NT2/D1 (cell line): ENCODE measurements at regions not wholly inside any gene's neighbourhood (a gene's known extent, or its start where the extent isn't known, plus 50 kb on each side); places are given as distances from the start of the nearest gene placed in this dataset.

Experiments
- DNase-seq: peaks from one replicate; pipeline ENCODE4 v3.0.0-alpha.2; 2011; ENCODE audit warnings: low read depth, low spot score
- H3K27me3 ChIP-seq: 2 replicates; pipeline ENCODE4 v1.6.0; 2011; ENCODE audit warnings: mild to moderate bottlenecking; ENCODE audit not compliant: insufficient read length, insufficient read depth
- H3K36me3 ChIP-seq: 2 replicates; pipeline ENCODE4 v1.6.1; 2011; ENCODE audit warnings: mild to moderate bottlenecking, low read length, mixed read lengths; ENCODE audit not compliant: insufficient read depth, insufficient read length
- H3K4me1 ChIP-seq: 2 replicates; pipeline ENCODE4 v1.5.1; 2011; ENCODE audit not compliant: insufficient read depth, insufficient read length
- H3K4me3 ChIP-seq: 2 replicates; pipeline ENCODE4 v1.5.1; 2011; ENCODE audit warnings: low read depth; ENCODE audit not compliant: insufficient read length
- H3K9ac ChIP-seq: 2 replicates; pipeline ENCODE4 v1.6.0; 2011; ENCODE audit warnings: low read depth; ENCODE audit not compliant: insufficient read length
- H3K9me3 ChIP-seq: 2 replicates; pipeline ENCODE4 v1.5.1; 2011; ENCODE audit warnings: mild to moderate bottlenecking, low read length; ENCODE audit not compliant: insufficient read depth
- SUZ12 ChIP-seq: IDR thresholded peaks from 2 replicates; pipeline ENCODE4 v1.6.1; 2011; ENCODE audit not compliant: insufficient read length, insufficient read depth; ENCODE audit errors: extremely low read depth
- YY1 ChIP-seq: IDR thresholded peaks from 2 replicates; pipeline ENCODE4 v1.6.1; 2011; ENCODE audit not compliant: insufficient read length, insufficient read depth
- ZNF274 ChIP-seq: IDR thresholded peaks from 2 replicates; pipeline ENCODE4 v1.6.1; 2011; ENCODE audit warnings: mild to moderate bottlenecking, low read depth, low read length

DNA sequence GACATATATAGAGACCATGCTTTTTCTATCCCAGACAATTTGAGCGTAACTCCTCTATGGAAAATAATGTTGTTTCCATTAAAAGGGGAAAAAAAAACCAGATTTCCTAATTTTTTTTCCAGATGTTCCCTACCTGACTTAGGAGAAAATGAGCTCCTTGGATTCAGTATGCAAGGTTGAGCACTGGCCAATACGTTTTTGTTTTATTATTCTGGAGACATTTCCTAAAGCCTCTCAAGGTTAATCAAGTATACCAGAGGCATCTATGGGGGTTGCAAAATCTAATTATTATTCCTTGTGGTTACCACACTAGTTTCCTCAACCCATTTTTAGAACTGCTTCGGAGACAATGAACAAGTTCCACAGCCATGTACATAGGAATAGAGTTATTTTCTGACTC is 291.3 kb downstream of the SLC16A7 start:
- no peak overlapping the region for H3K4me3 ChIP-seq
- no peaks in the 10 kb centered on the region for H3K36me3 ChIP-seq
- H3K9ac ChIP-seq: no peak overlapping the region
- TF ChIP-seq SUZ12 (no peak), YY1 (no peak), ZNF274 (no peak)
- H3K27me3 ChIP-seq: no peaks in the 10 kb centered on the region
- DNase-seq: no peak
- no peaks in the 10 kb centered on the region for H3K4me1 ChIP-seq
- H3K9me3 ChIP-seq: no peaks in the 10 kb centered on the region

DNA sequence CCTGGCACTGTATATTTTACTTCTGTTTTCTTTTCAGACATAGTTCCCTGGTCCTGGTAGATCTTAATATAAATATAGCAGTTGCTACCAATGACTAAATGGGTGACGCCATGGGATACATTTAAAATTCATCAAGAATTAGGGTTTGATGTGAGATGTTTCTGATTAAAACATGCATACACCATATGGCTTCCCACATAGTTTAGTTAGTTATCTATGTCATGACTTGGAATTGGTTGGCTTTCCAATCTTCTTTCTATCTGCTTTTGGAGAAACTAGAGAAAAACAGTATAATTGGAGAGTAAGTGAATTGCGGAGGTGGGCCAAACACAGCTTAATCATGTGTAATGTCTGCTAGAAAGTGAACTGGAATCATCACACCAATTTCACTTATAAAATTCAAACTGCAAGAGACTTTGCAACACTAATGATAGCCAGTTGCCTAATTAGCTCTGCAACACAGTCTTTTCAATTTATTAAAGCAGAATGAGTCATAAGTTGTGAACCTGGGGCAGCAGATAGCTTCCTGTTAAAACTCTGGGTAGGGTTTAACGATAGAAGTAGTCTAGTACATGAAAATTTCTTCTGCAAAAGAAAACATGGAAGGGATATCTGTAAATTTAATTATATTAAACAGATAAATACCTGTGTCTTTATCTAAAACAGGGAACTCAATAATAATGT is 295.2 kb downstream of the SLC16A7 start:
- no peak for TF ChIP-seq ZNF274
- no peak for TF ChIP-seq SUZ12
- no peak for TF ChIP-seq YY1
- Histone ChIP-seq H3K27me3 (no peaks in the 10 kb centered on the region), H3K4me1 (no peaks in the 10 kb centered on the region), H3K36me3 (no peaks in the 10 kb centered on the region), H3K4me3 (no peak overlapping the region), H3K9ac (no peak overlapping the region), H3K9me3 (no peaks in the 10 kb centered on the region)
- no peak for DNase-seq

DNA sequence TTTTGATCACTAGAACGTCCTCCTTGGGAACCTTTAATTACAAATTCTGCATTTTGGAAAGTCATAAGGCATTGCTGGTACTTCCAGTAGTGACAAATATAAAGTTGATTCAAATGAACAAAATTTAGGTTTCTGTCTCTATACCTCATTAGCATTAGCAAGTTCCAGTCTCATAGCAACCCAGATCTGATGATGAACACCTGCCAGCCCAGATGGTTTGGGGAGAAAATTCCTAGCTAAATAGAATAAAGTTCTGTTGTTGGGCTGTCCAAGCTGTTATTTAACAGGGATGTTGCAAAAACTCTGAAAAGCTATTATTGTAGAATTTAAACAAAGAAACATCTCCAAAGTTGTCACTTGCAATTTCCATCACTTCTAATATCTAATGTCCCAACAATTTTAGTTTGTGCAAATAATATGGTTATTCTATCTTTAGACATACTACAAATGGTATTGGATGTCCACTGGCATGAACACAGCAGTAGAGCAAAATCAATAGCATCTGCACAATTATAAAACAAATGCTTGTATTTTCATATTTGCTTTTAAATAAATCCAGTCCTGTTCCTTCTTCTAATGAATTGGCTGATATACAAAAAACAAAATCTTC is 299.4 kb downstream of the SLC16A7 start:
- H3K9me3 ChIP-seq: no peaks in the 10 kb centered on the region
- no peaks in the 10 kb centered on the region for H3K4me1 ChIP-seq
- no peak overlapping the region for H3K9ac ChIP-seq
- H3K27me3 ChIP-seq: no peaks in the 10 kb centered on the region
- TF ChIP-seq ZNF274 (no peak), YY1 (no peak), SUZ12 (no peak)
- no peak overlapping the region for H3K4me3 ChIP-seq
- no peak for DNase-seq
- no peaks in the 10 kb centered on the region for H3K36me3 ChIP-seq

DNA sequence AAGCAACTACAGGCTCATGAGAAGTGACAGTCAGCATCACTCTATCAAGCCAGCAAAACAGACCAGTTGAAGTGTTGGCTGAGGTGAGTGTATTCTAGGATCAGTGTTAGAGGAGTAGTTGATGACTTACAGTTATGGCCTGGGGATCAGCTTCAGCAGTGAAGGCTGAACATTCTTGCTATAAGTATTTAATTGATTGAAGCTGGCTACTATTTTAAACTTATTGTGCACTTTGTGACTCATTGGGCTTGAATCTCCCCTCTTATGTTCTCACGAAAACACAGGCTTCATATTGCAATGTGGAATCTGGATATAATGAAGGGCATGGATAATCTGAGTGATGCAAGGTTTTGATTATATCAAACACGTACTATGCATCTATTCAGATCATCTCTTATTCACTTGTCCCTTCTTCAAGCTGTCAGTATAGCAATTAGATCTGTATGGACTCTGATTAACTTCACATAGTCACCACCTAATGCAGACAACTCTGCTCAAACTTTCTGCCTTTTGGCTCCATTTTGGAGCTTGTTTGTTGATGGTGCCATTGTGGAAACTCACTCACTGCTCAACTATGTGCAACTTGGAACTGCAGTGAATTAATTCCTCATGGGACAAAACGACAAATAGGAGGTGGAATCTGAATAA is 309.2 kb downstream of the SLC16A7 start:
- Histone ChIP-seq H3K4me3 (no peak overlapping the region), H3K36me3 (no peaks in the 10 kb centered on the region), H3K4me1 (no peaks in the 10 kb centered on the region), H3K9ac (no peak overlapping the region), H3K9me3 (no peaks in the 10 kb centered on the region), H3K27me3 (no peaks in the 10 kb centered on the region)
- DNase-seq: no peak
- TF ChIP-seq YY1: no peak
- TF ChIP-seq SUZ12: no peak
- no peak for TF ChIP-seq ZNF274

DNA sequence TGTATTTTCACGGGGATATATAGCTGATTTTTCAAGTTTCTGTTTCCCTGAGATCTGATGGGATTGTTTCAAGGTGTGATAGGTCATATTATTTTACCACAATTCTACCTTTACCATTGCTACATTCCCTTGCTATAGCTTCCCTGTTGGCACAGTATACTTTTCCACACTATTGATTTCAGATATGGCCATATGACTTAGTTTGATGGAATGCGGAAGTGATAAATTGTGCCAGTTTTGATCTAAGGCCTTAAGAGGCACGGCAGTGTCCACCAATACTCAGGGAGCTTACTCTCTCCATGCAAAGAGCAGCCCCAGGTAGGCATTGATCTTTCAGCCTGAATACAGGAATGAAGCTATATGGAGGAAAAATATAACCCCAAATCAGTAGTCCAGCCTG is 315.7 kb downstream of the SLC16A7 start:
- no peaks in the 10 kb centered on the region for H3K27me3 ChIP-seq

DNA sequence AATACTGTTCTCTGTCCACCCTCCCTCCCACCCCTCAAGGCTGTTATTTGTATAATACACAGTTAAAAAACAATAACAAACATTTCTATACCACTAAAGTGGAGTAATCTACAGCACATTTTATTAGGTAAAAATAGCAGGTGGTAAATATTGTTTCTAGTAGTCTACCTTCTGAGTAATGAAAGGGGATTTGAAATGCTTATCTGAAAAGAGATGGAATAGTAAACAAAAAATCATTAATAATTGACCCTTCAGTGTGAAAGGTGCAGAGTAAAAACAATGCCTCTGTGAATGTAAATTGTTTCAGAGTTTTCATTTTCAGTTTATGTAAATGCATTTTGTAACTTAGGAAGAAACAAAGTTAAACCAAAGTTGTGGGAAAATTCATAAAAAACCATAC is 321.2 kb downstream of the SLC16A7 start:
- TF ChIP-seq YY1 (no peak), ZNF274 (no peak), SUZ12 (no peak)

More for the DNA sequence above, 315.7 kb downstream of the SLC16A7 start:
- no peak for DNase-seq
- Histone ChIP-seq H3K36me3 (no peaks in the 10 kb centered on the region), H3K4me3 (no peak overlapping the region), H3K9ac (no peak overlapping the region), H3K9me3 (no peaks in the 10 kb centered on the region), H3K4me1 (no peaks in the 10 kb centered on the region)
- TF ChIP-seq YY1 (no peak), SUZ12 (no peak), ZNF274 (no peak)

DNA sequence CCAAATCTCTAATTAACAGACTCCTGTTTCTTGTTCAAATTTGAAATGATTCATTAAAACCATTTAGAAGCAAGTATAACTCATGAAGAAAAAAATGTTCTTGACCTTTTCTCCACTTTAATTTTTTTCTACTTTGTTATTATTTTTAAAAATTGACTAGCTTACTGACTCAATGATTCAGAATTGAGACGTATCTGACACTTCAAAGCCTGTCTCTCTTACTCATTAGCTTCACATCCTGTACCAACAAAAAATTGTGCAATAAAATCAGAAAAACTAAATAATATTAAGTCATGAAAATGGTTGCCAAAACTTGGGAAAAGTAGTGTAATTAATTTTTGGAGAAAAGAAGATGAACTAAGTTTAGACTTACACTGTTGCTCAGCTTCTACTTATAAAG is 331.2 kb downstream of the SLC16A7 start:
- H3K27me3 ChIP-seq: no peaks in the 10 kb centered on the region
- no peak overlapping the region for H3K9ac ChIP-seq
- no peaks in the 10 kb centered on the region for H3K9me3 ChIP-seq
- DNase-seq: no peak
- no peak for TF ChIP-seq YY1
- no peak for TF ChIP-seq SUZ12
- no peak for TF ChIP-seq ZNF274
- H3K4me3 ChIP-seq: no peak overlapping the region
- no peaks in the 10 kb centered on the region for H3K4me1 ChIP-seq
- H3K36me3 ChIP-seq: no peaks in the 10 kb centered on the region

More for the DNA sequence above, 321.2 kb downstream of the SLC16A7 start:
- no peaks in the 10 kb centered on the region for H3K36me3 ChIP-seq
- H3K27me3 ChIP-seq: no peaks in the 10 kb centered on the region
- H3K4me1 ChIP-seq: no peaks in the 10 kb centered on the region
- H3K4me3 ChIP-seq: no peak overlapping the region
- no peaks in the 10 kb centered on the region for H3K9me3 ChIP-seq
- H3K9ac ChIP-seq: no peak overlapping the region
- no peak for DNase-seq
